Keratinocyte (primary cell): ENCODE measurements at regions not wholly inside any gene's neighbourhood (a gene's known extent, or its start where the extent isn't known, plus 50 kb on each side); places are given as distances from the start of the nearest gene placed in this dataset.

Experiments used
- DNase-seq: peaks from one replicate; pipeline ENCODE4 v3.0.0-alpha.2; 2011; ENCODE audit warnings: low read depth, missing footprints, low spot score
- FAIRE-seq: peaks from 2 replicates; lab custom pipeline; 2011; peaks lifted over from hg19 to GRCh38; lab: Jason Lieb, UNC
- H2AFZ ChIP-seq: 2 replicates; pipeline ENCODE4 v1.6.0; 2012; ENCODE audit warnings: low read length, control low read depth, inconsistent platforms; ENCODE audit not compliant: control insufficient read depth
- H3K27ac ChIP-seq: 2 replicates; pipeline ENCODE4 v1.5.1; 2011; ENCODE audit warnings: low read length; ENCODE audit not compliant: control insufficient read depth, insufficient read depth
- H3K27me3 ChIP-seq: 3 replicates; pipeline ENCODE4 v1.6.0; 2011; ENCODE audit warnings: low read length; ENCODE audit not compliant: control insufficient read depth, insufficient read depth; ENCODE audit errors: extremely low read depth
- H3K36me3 ChIP-seq, 2 experiments: 2 replicates in 1 of 2; 3 replicates in 1 of 2; pipeline ENCODE4 v1.5.1; 2011; ENCODE audit warnings: low read length in 2 of 2, mild to moderate bottlenecking in 1 of 2; ENCODE audit not compliant: control insufficient read depth in 2 of 2, insufficient read depth in 2 of 2; ENCODE audit errors: extremely low read depth in 1 of 2
- H3K4me1 ChIP-seq: 3 replicates; pipeline ENCODE4 v1.5.1; 2011; ENCODE audit warnings: low read length; ENCODE audit not compliant: control insufficient read depth, insufficient read depth; ENCODE audit errors: extremely low read depth
- H3K4me2 ChIP-seq: 3 replicates; pipeline ENCODE4 v1.6.0; 2011; ENCODE audit warnings: low read depth, low read length; ENCODE audit not compliant: control insufficient read depth, insufficient read depth; ENCODE audit errors: extremely low read depth
- H3K4me3 ChIP-seq, 3 experiments: fragments of 200-600 bp in 1 of 3; sonication (generic) in 1 of 3; 2 replicates in 2 of 3; 3 replicates in 1 of 3; pipeline ENCODE4 v1.5.1; 2011 to 2016; ENCODE audit warnings: low read length in 3 of 3, mild to moderate bottlenecking in 3 of 3, control low read depth in 2 of 3, inconsistent platforms in 1 of 3, low read depth in 1 of 3, mixed read lengths in 1 of 3, mixed run types in 1 of 3, moderate library complexity in 1 of 3; ENCODE audit not compliant: control insufficient read depth in 2 of 3, insufficient read depth in 2 of 3; ENCODE audit errors: extremely low read depth in 1 of 3
- H3K79me2 ChIP-seq: 2 replicates; pipeline ENCODE4 v1.6.0; 2012; ENCODE audit warnings: low read length; ENCODE audit not compliant: control insufficient read depth, insufficient read depth
- H3K9ac ChIP-seq: 3 replicates; pipeline ENCODE4 v1.6.0; 2011; ENCODE audit warnings: low read length; ENCODE audit not compliant: control insufficient read depth, insufficient read depth; ENCODE audit errors: extremely low read depth
- H3K9me1 ChIP-seq: 3 replicates; pipeline ENCODE4 v1.6.0; 2011; ENCODE audit warnings: low read length; ENCODE audit not compliant: control insufficient read depth, insufficient read depth; ENCODE audit errors: extremely low read depth
- H3K9me3 ChIP-seq: 2 replicates; pipeline ENCODE4 v1.5.1; 2012; ENCODE audit warnings: low read depth, low read length; ENCODE audit not compliant: control insufficient read depth
- H4K20me1 ChIP-seq: 3 replicates; pipeline ENCODE4 v1.6.0; 2011; ENCODE audit warnings: low read length; ENCODE audit not compliant: control insufficient read depth, insufficient read depth; ENCODE audit errors: extremely low read depth
- CTCF ChIP-seq, 3 experiments: IDR thresholded peaks in 1 of 3; conservative IDR thresholded peaks in 1 of 3; optimal IDR thresholded peaks in 1 of 3; 2 replicates in 2 of 3; 3 replicates in 1 of 3; pipeline versions ENCODE3 to v1.5.1; 2011; ENCODE audit warnings: low read length in 3 of 3, mild to moderate bottlenecking in 3 of 3, moderate library complexity in 2 of 3, control low read depth in 1 of 3, inconsistent platforms in 1 of 3; ENCODE audit not compliant: insufficient read depth in 2 of 3; ENCODE audit errors: extremely low read depth in 1 of 3
- EZH2 ChIP-seq: IDR thresholded peaks from one replicate; pipeline ENCODE4 v1.6.1; 2012; ENCODE audit warnings: inconsistent platforms, mild to moderate bottlenecking, low read length, moderate library complexity
- dilution Hi-C: fragments of 300-500 bp; cut with MboI; formaldehyde crosslinking; loops from one replicate; pipeline ENCODE4 v1.7.0; 2020; ENCODE audit warnings: low sequenced_read_pairs; ENCODE audit not compliant: extremely low pct_ligation_motif_present

- Histone ChIP-seq H3K36me3 (no peaks in the 10 kb centered on the region), H3K79me2 (no peaks in the 10 kb centered on the region), H2AFZ (no peak overlapping the region), H3K4me1 (no peaks in the 10 kb centered on the region), H3K9ac (no peak overlapping the region), H3K27me3 (no peaks in the 10 kb centered on the region), H3K27ac (no peak overlapping the region), H3K9me1 (no peaks in the 10 kb centered on the region), H3K4me2 (no peak overlapping the region), H3K4me3 (no peak overlapping the region), H3K9me3 (peaks cover 3% of the 10 kb centered on the region), H4K20me1 (no peaks in the 10 kb centered on the region)
- DNase-seq, result no peak
- TF ChIP-seq CTCF (optimal IDR thresholded peaks at IDR 0.05 in 1 of 3, IDR thresholded peaks at IDR 0.05 in 1 of 3, conservative IDR thresholded peaks at IDR 0.05 in 1 of 3; ENCODE audit: extremely low read depth in 1 of 3, insufficient read depth in 2 of 3, low read length in 3 of 3) (no peak), EZH2 (no peak)
- dilution Hi-C loops, result no loop called here
- FAIRE-seq, result no peak
These were observed 90.6 kb upstream of the PPP2R2D start for GRCh38 chr10:131810036-131810804.

- Histone ChIP-seq H3K4me3 (no peak overlapping the region), H3K9me1 (no peaks in the 10 kb centered on the region), H3K4me1 (no peaks in the 10 kb centered on the region), H2AFZ (no peak overlapping the region), H3K9ac (no peak overlapping the region), H3K79me2 (no peaks in the 10 kb centered on the region), H3K27me3 (no peaks in the 10 kb centered on the region), H3K27ac (no peak overlapping the region), H3K4me2 (no peak overlapping the region), H3K9me3 (peaks cover 3% of the 10 kb centered on the region), H3K36me3 (no peaks in the 10 kb centered on the region), H4K20me1 (no peaks in the 10 kb centered on the region)
- dilution Hi-C loops, result no loop called here
- FAIRE-seq (no peak), DNase-seq (no peak)
- no peak for TF ChIP-seq EZH2
- no peak for TF ChIP-seq CTCF (optimal IDR thresholded peaks at IDR 0.05 in 1 of 3, IDR thresholded peaks at IDR 0.05 in 1 of 3, conservative IDR thresholded peaks at IDR 0.05 in 1 of 3; ENCODE audit: extremely low read depth in 1 of 3, insufficient read depth in 2 of 3, low read length in 3 of 3)
These were observed 89.8 kb upstream of the PPP2R2D start for GRCh38 chr10:131810805-131811629.
